ENCODE measurements at regions not wholly inside any gene's neighbourhood (a gene's known extent, or its start where the extent isn't known, plus 50 kb on each side); places are given as distances from the start of the nearest gene placed in this dataset.

DNA sequence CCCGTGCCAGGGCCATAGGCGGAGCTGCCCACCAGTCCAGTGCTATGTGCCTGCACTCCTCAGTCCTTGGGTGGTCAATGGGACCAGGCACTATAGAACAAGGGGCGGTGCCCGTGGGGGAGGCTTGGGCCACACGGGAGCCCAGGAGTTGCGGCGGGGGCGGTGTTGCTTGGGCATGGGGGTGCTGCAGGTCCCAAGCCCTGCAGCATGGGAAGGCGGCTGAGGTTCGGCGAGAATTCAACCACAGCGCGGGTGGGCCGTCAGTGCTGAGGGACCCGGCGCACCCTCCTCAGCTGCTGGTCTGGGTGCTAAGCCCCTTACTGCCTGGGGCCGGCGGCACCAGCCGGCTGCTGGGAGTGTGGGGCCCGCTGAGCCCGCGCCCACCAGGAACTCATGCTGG lies 242.2 kb upstream of the SGCG start:
- Histone ChIP-seq H3K27ac (ENCODE audit: low read depth, low read length) (no peak overlapping the region), H4K5ac (ENCODE audit: insufficient read length, low read depth, low read length) (no peak overlapping the region), H2AK5ac (ENCODE audit: low read depth, low read length) (no peak overlapping the region), H3K14ac (ENCODE audit: insufficient read length) (no peak overlapping the region), H2BK5ac (ENCODE audit: low read depth, low read length) (no peak overlapping the region), H3K23ac (ENCODE audit: insufficient read length) (no peak overlapping the region), H4K20me1 (replicated peaks in 1 of 2; ENCODE audit: control insufficient read depth in 1 of 2, insufficient read depth in 2 of 2, low read length in 2 of 2) (peaks cover 0 to 6% of the 10 kb centered on the region in 2 experiments), H3K23me2 (ENCODE audit: low read depth, low read length) (peaks cover 6% of the 10 kb centered on the region; the same call in 1 of the 2 replicates), H3K36me3 (ENCODE audit: control insufficient read depth in 2 of 4, insufficient read depth in 4 of 4, low read length in 3 of 4) (peaks cover 0 to 4% (median 1%) of the 10 kb centered on the region in 4 experiments; a peak in 2 of 8 replicates), H3K27me3 (replicated peaks in 1 of 4; ENCODE audit: control insufficient read depth in 3 of 4, extremely low read depth in 1 of 4, insufficient read depth in 3 of 4, low read length in 3 of 4) (no peaks in the 10 kb centered on the region; a peak in 1 of 7 replicates), H3K79me1 (ENCODE audit: low read depth, low read length) (no peaks in the 10 kb centered on the region), H2AFZ (ENCODE audit: low read length) (no peak overlapping the region), H4K8ac (ENCODE audit: extremely low read depth, insufficient read depth, low read length) (no peak overlapping the region), H2BK12ac (ENCODE audit: low read depth, low read length) (no peak overlapping the region), H3K4me3 (ENCODE audit: extremely low read depth in 1 of 4, insufficient read depth in 2 of 4, low read depth in 3 of 4, low read length in 4 of 4) (no peak overlapping the region), H2BK120ac (replicated peaks; ENCODE audit: low read depth, low read length) (no peak overlapping the region), H3K4me2 (ENCODE audit: insufficient read depth in 1 of 2, low read depth in 2 of 2, low read length in 2 of 2) (no peak overlapping the region), H3K4ac (replicated peaks; ENCODE audit: insufficient read length, low read depth, low read length) (no peak overlapping the region), H2BK15ac (ENCODE audit: low read length) (no peak overlapping the region), H3K18ac (ENCODE audit: extremely low read depth, low read length) (no peak overlapping the region), H3K79me2 (ENCODE audit: control insufficient read depth in 1 of 2, insufficient read depth in 2 of 2, low read length in 2 of 2) (peaks cover 0 to 3% of the 10 kb centered on the region in 2 experiments; a peak in 1 of 4 replicates), H3K9ac (replicated peaks in 1 of 4; ENCODE audit: extremely low read depth in 1 of 4, low read depth in 3 of 4, low read length in 3 of 4) (no peak overlapping the region), H3K9me3 (ENCODE audit: insufficient read depth in 2 of 2, low read depth in 1 of 2, low read length in 1 of 2) (peaks cover 11 to 12% of the 10 kb centered on the region in 2 experiments), H3K56ac (replicated peaks; ENCODE audit: insufficient read length, low read depth, low read length) (no peak overlapping the region), H2BK20ac (ENCODE audit: low read length) (no peak overlapping the region), H4K91ac (replicated peaks; ENCODE audit: insufficient read length, low read length) (no peak overlapping the region), H3K4me1 (replicated peaks in 1 of 4; ENCODE audit: control insufficient read depth in 3 of 4, insufficient read depth in 4 of 4, low read length in 3 of 4) (no peaks in the 10 kb centered on the region)
- FAIRE-seq = no peak
- POLR2A ChIA-PET (ENCODE audit: partially characterized antibody) = no interaction called here
- 87% methylated on average over 22 of the region's 22 CpGs; no CpG with 5 or more reads in 1 of the 2 experiments for WGBS, 2 experiments (ENCODE audit: extremely low coverage in 1 of 2, insufficient coverage in 1 of 2, insufficient read length in 1 of 2, insufficient replicate concordance in 2 of 2, low coverage in 1 of 2, low lambda C conversion rate in 2 of 2, missing lambda C conversion rate in 1 of 2)
- no peak for DNase-seq (ENCODE audit: low read depth in 1 of 2, low spot score in 2 of 2)
- CTCF ChIA-PET (ENCODE audit: partially characterized antibody) = no interaction called here
- TF ChIP-seq RXRA (IDR thresholded peaks at IDR 0.05; ENCODE audit: insufficient read depth, low read depth, low read length) (no peak), CEBPB (IDR thresholded peaks at IDR 0.05; ENCODE audit: low read depth, low read length) (no peak), CBX5 (IDR thresholded peaks at IDR 0.05; ENCODE audit: low read depth, low read length) (no peak), SP2 (IDR thresholded peaks at IDR 0.05; ENCODE audit: low read length) (no peak), POLR2AphosphoS5 (IDR thresholded peaks at IDR 0.05; ENCODE audit: low read depth, low read length) (no peak), JUN (IDR thresholded peaks at IDR 0.05; ENCODE audit: low read depth, low read length) (no peak), ZNF274 (IDR thresholded peaks at IDR 0.05; ENCODE audit: borderline replicate concordance, extremely low read depth, low read length) (no peak), SIX5 (IDR thresholded peaks at IDR 0.05; ENCODE audit: low read depth, low read length) (no peak), RNF2 (IDR thresholded peaks at IDR 0.05; ENCODE audit: borderline replicate concordance, low read depth, low read length, missing control alignments, poor library complexity, severe bottlenecking) (no peak), TEAD4 (IDR thresholded peaks at IDR 0.05; ENCODE audit: low read depth, low read length) (no peak)
- TF ChIP-seq, protein P1, sequence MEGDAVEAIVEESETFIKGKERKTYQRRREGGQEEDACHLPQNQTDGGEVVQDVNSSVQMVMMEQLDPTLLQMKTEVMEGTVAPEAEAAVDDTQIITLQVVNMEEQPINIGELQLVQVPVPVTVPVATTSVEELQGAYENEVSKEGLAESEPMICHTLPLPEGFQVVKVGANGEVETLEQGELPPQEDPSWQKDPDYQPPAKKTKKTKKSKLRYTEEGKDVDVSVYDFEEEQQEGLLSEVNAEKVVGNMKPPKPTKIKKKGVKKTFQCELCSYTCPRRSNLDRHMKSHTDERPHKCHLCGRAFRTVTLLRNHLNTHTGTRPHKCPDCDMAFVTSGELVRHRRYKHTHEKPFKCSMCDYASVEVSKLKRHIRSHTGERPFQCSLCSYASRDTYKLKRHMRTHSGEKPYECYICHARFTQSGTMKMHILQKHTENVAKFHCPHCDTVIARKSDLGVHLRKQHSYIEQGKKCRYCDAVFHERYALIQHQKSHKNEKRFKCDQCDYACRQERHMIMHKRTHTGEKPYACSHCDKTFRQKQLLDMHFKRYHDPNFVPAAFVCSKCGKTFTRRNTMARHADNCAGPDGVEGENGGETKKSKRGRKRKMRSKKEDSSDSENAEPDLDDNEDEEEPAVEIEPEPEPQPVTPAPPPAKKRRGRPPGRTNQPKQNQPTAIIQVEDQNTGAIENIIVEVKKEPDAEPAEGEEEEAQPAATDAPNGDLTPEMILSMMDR (IDR thresholded peaks at IDR 0.05; ENCODE audit: control extremely low read depth in 1 of 3, insufficient read depth in 1 of 3, low read depth in 1 of 3, low read length in 3 of 3) = no peak
- TF ChIP-seq, protein P2, sequence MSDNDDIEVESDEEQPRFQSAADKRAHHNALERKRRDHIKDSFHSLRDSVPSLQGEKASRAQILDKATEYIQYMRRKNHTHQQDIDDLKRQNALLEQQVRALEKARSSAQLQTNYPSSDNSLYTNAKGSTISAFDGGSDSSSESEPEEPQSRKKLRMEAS (IDR thresholded peaks at IDR 0.05) = no peak
